ENCODE measurements at regions not wholly inside any gene's neighbourhood (a gene's known extent, or its start where the extent isn't known, plus 50 kb on each side); places are given as distances from the start of the nearest gene placed in this dataset. TPM values are rescaled to one million over a fixed set of nuclear protein-coding genes. Genes with fewer than 3 reads are reported as not detected.
"Not testable (repeated sequence)": the region's sequence is repeated elsewhere in the genome, so short reads cannot be mapped to it uniquely, and the experiment has no call there.

DNA sequence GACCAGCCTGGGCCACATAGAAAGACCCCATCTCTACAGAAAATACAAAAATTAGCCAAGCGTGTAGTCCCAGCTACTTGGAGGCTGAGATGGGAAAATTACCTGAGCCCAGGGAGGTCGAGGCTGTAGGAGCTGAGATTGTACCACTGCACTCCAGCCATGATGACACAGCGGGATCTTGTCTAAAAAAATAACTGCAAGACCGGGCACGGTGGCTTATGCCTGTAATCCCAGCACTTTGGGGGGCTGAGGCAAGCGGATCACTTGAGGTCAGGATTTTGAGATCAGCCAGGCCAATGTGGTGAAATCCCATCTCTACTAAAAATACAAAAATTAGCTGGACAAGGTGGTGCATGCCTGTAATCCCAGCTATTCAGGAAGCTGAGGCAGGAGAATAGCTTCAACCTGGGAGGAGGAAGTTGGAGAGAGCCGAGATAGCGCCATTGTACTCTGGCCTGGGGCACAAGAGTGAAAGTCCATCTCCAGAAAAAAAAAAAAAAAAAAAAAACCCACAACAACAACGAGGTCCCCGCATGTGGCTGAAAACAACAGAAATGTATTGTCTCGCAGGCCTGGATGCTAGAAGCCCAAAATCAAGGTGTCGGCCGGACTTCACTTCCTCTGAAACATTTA is 50.7 kb upstream of the DEFB108B start:
- not testable (repeated sequence) for H3K4me3 ChIP-seq (ENCODE audit: low read depth, low read length); H3K4me1 ChIP-seq (ENCODE audit: control insufficient read depth, insufficient read depth, low read length); H3K27me3 ChIP-seq (ENCODE audit: control insufficient read depth, insufficient read depth, low read length); H3K36me3 ChIP-seq (ENCODE audit: control insufficient read depth, insufficient read depth, low read length); H3K27ac ChIP-seq (ENCODE audit: low read depth, low read length); DNase-seq (ENCODE audit: low read depth in 4 of 6, low spot score in 6 of 6); H3K9me3 ChIP-seq (ENCODE audit: control insufficient read depth, insufficient read depth, low read length)
- 91% methylated on average over 9 of the region's 13 CpGs for whole genome bisulfite sequencing (ENCODE audit: insufficient coverage)

DNA sequence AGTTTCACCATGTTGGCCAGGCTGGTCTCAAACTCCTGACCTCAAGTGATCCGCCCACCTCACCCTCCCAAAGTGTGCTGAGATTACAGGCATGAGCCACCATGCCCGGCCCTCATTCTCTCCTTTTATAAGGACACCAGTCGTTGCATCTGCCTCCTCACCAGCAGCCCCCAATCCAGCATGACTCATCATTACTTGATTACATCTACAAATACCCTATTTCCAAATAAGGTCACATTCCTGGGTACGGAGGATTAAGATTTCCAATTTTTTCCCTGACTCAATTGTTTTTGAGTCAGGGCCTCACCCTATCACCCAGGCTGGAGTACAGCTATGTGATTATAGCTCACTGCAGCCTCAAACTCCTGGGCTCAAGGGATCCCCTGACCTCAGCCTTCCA is 49.8 kb upstream of the DEFB108B start:
- not testable (repeated sequence) for DNase-seq (ENCODE audit: low read depth in 4 of 6, low spot score in 6 of 6); H3K36me3 ChIP-seq (ENCODE audit: control insufficient read depth, insufficient read depth, low read length); H3K9me3 ChIP-seq (ENCODE audit: control insufficient read depth, insufficient read depth, low read length); H3K27ac ChIP-seq (ENCODE audit: low read depth, low read length); H3K27me3 ChIP-seq (ENCODE audit: control insufficient read depth, insufficient read depth, low read length); H3K4me3 ChIP-seq (ENCODE audit: low read depth, low read length)
- peaks cover 15% of the 10 kb centered on the region for H3K4me1 ChIP-seq (ENCODE audit: control insufficient read depth, insufficient read depth, low read length)
- 96% methylated on average over 3 of the region's 4 CpGs for WGBS (ENCODE audit: insufficient coverage)

Small RNA genes in the stretch of these regions (small RNA-seq; reads per million reads assigned to genes)
- gene SNRPCP14 (ENCODE audit: low replicate concordance) = not detected

Data from spinal cord (tissue), 10 donors.